ENCODE measurements at regions not wholly inside any gene's neighbourhood (a gene's known extent, or its start where the extent isn't known, plus 50 kb on each side); places are given as distances from the start of the nearest gene placed in this dataset.
"Not testable (repeated sequence)": the region's sequence is repeated elsewhere in the genome, so short reads cannot be mapped to it uniquely, and the experiment has no call there.

GRCh38 chr2:16028644-16029043 lies 88.3 kb downstream of the MYCN start:
- H3K9me3 ChIP-seq: no peaks in the 10 kb centered on the region
- 86 to 94% methylated on average over 5 to 8 of the region's 8 CpGs for WGBS, 2 donors (ENCODE audit: low coverage in 1 of 2)
- no peak overlapping the region for H3K27ac ChIP-seq
- no peak for ATAC-seq
- H3K36me3 ChIP-seq: no peaks in the 10 kb centered on the region
- H3K27me3 ChIP-seq: no peaks in the 10 kb centered on the region
- TF ChIP-seq EP300 (IDR thresholded peaks at IDR 0.05): no peak
- no peak for TF ChIP-seq POLR2AphosphoS5 (IDR thresholded peaks at IDR 0.05)
- TF ChIP-seq POLR2A (IDR thresholded peaks at IDR 0.05): no peak
- no peak for TF ChIP-seq CTCF (IDR thresholded peaks at IDR 0.05)
- no peak overlapping the region for H3K4me3 ChIP-seq
- H3K4me1 ChIP-seq: no peaks in the 10 kb centered on the region

GRCh38 chr2:16026816-16027501 lies 86.6 kb downstream of the MYCN start:
- Histone ChIP-seq H3K27ac (no peak overlapping the region), H3K36me3 (no peaks in the 10 kb centered on the region), H3K4me1 (no peaks in the 10 kb centered on the region), H3K4me3 (no peak overlapping the region), H3K9me3 (no peaks in the 10 kb centered on the region), H3K27me3 (no peaks in the 10 kb centered on the region)
- TF ChIP-seq EP300 (IDR thresholded peaks at IDR 0.05) (no peak), CTCF (IDR thresholded peaks at IDR 0.05) (no peak), POLR2AphosphoS5 (IDR thresholded peaks at IDR 0.05) (no peak)
- ATAC-seq: no peak
- 64 to 69% methylated on average over 4 to 5 of the region's 8 CpGs for WGBS, 2 donors (ENCODE audit: low coverage in 1 of 2)

GRCh38 chr2:16025876-16026640 lies 85.7 kb downstream of the MYCN start:
- H3K27ac ChIP-seq: no peak overlapping the region
- WGBS, 2 donors (ENCODE audit: low coverage in 1 of 2): 78 to 79% methylated on average over 12 to 16 of the region's 17 CpGs
- TF ChIP-seq CTCF (IDR thresholded peaks at IDR 0.05) (no peak), POLR2A (IDR thresholded peaks at IDR 0.05) (no peak), EP300 (IDR thresholded peaks at IDR 0.05) (no peak), POLR2AphosphoS5 (IDR thresholded peaks at IDR 0.05) (no peak)
- peaks cover 5% of the 10 kb centered on the region for H3K27me3 ChIP-seq
- no peak for ATAC-seq
- H3K9me3 ChIP-seq: no peaks in the 10 kb centered on the region
- no peak overlapping the region for H3K4me3 ChIP-seq
- H3K36me3 ChIP-seq: no peaks in the 10 kb centered on the region
- H3K4me1 ChIP-seq: no peaks in the 10 kb centered on the region

- H3K4me3 ChIP-seq: no peak overlapping the region
- no peak overlapping the region for H3K27ac ChIP-seq
- no peak for ATAC-seq
Observed at GRCh38 chr2:16025211-16025875, 85.0 kb downstream of the MYCN start.

GRCh38 chr2:16024628-16025027 lies 84.3 kb downstream of the MYCN start:
- not testable (repeated sequence) for H3K9me3 ChIP-seq, H3K4me3 ChIP-seq, H3K27ac ChIP-seq, ATAC-seq, H3K4me1 ChIP-seq, H3K36me3 ChIP-seq
- peaks cover 13% of the 10 kb centered on the region for H3K27me3 ChIP-seq
- 70 to 89% methylated on average over 7 of the region's 8 CpGs for WGBS, 2 donors (ENCODE audit: low coverage in 1 of 2)

More at GRCh38 chr2:16025211-16025875, 85.0 kb downstream of the MYCN start:
- 76 to 79% methylated on average over 5 to 7 of the region's 8 CpGs for WGBS, 2 donors (ENCODE audit: low coverage in 1 of 2)
- H3K36me3 ChIP-seq: no peaks in the 10 kb centered on the region
- TF ChIP-seq POLR2AphosphoS5 (IDR thresholded peaks at IDR 0.05) (no peak), CTCF (IDR thresholded peaks at IDR 0.05) (no peak), EP300 (IDR thresholded peaks at IDR 0.05) (no peak), POLR2A (IDR thresholded peaks at IDR 0.05) (no peak)
- no peaks in the 10 kb centered on the region for H3K4me1 ChIP-seq
- peaks cover 12% of the 10 kb centered on the region for H3K27me3 ChIP-seq
- H3K9me3 ChIP-seq: no peaks in the 10 kb centered on the region

All from gastroesophageal sphincter (tissue), 4 donors.